ENCODE measurements at regions not wholly inside any gene's neighbourhood (a gene's known extent, or its start where the extent isn't known, plus 50 kb on each side); places are given as distances from the start of the nearest gene placed in this dataset.

- Histone ChIP-seq H3K27ac (no peak overlapping the region), H3K36me3 (replicated peaks) (no peaks in the 10 kb centered on the region), H3K27me3 (replicated peaks) (no peaks in the 10 kb centered on the region), H3K4me3 (ENCODE audit: low read depth, low read length) (no peak overlapping the region)
- TF ChIP-seq, protein P1, sequence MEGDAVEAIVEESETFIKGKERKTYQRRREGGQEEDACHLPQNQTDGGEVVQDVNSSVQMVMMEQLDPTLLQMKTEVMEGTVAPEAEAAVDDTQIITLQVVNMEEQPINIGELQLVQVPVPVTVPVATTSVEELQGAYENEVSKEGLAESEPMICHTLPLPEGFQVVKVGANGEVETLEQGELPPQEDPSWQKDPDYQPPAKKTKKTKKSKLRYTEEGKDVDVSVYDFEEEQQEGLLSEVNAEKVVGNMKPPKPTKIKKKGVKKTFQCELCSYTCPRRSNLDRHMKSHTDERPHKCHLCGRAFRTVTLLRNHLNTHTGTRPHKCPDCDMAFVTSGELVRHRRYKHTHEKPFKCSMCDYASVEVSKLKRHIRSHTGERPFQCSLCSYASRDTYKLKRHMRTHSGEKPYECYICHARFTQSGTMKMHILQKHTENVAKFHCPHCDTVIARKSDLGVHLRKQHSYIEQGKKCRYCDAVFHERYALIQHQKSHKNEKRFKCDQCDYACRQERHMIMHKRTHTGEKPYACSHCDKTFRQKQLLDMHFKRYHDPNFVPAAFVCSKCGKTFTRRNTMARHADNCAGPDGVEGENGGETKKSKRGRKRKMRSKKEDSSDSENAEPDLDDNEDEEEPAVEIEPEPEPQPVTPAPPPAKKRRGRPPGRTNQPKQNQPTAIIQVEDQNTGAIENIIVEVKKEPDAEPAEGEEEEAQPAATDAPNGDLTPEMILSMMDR (IDR thresholded peaks at IDR 0.05; ENCODE audit: low read depth, low read length, missing control alignments), result no peak
- DNase-seq, result no peak
- in situ Hi-C loops (cut with HindIII; ENCODE audit: low pct_ligation_motif_present, low sequenced_read_pairs), result no loop called here
Measured at GRCh38 chr4:176607807-176608206, 184.9 kb downstream of the VEGFC start.

GRCh38 chr4:176608346-176608745, 184.4 kb downstream of the VEGFC start:
- Histone ChIP-seq H3K27ac (no peak overlapping the region), H3K27me3 (replicated peaks) (no peaks in the 10 kb centered on the region), H3K4me3 (ENCODE audit: low read depth, low read length) (no peak overlapping the region), H3K36me3 (replicated peaks) (no peaks in the 10 kb centered on the region)
- in situ Hi-C loops (cut with HindIII; ENCODE audit: low pct_ligation_motif_present, low sequenced_read_pairs), result no loop called here
- TF ChIP-seq, protein P1 (IDR thresholded peaks at IDR 0.05; ENCODE audit: low read depth, low read length, missing control alignments), result no peak
- no peak for DNase-seq

DNA sequence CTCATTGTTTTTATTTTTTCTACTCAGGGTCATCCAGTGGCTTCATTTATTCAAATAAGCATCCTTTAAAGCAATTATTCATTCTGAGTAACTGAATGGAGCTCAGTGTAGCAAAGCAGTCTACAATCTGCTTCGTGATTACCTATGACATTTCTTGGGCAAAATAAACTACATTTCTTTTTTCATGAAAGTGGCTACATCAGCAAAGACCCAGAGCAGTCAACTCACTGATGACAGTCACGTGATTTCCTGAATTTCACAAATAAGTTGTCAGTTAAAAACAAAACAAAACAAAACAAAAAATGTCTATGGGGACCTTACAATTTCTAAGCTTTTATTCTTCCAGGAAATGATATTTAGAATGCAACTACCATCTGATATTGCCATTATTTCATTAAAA, 182.1 kb downstream of the VEGFC start:
- in situ Hi-C loops (cut with HindIII; ENCODE audit: low pct_ligation_motif_present, low sequenced_read_pairs), result no loop called here
- Histone ChIP-seq H3K4me3 (ENCODE audit: low read depth, low read length) (no peak overlapping the region), H3K27me3 (replicated peaks) (no peaks in the 10 kb centered on the region), H3K36me3 (replicated peaks) (no peaks in the 10 kb centered on the region), H3K27ac (no peak overlapping the region)
- DNase-seq, result no peak
- TF ChIP-seq, protein P1 (IDR thresholded peaks at IDR 0.05; ENCODE audit: low read depth, low read length, missing control alignments), result no peak

GRCh38 chr4:176611381-176611780, 181.3 kb downstream of the VEGFC start:
- Histone ChIP-seq H3K27me3 (replicated peaks) (no peaks in the 10 kb centered on the region), H3K4me3 (ENCODE audit: low read depth, low read length) (no peak overlapping the region), H3K36me3 (replicated peaks) (no peaks in the 10 kb centered on the region), H3K27ac (no peak overlapping the region)
- in situ Hi-C loops (cut with HindIII; ENCODE audit: low pct_ligation_motif_present, low sequenced_read_pairs), result no loop called here
- no peak for DNase-seq
- TF ChIP-seq, protein P1 (IDR thresholded peaks at IDR 0.05; ENCODE audit: low read depth, low read length, missing control alignments), result no peak

- in situ Hi-C loops (cut with HindIII; ENCODE audit: low pct_ligation_motif_present, low sequenced_read_pairs), result no loop called here
- TF ChIP-seq, protein P1 (IDR thresholded peaks at IDR 0.05; ENCODE audit: low read depth, low read length, missing control alignments), result no peak
- DNase-seq, result no peak
- Histone ChIP-seq H3K27me3 (replicated peaks) (no peaks in the 10 kb centered on the region), H3K27ac (no peak overlapping the region), H3K36me3 (replicated peaks) (no peaks in the 10 kb centered on the region), H3K4me3 (ENCODE audit: low read depth, low read length) (no peak overlapping the region)
Measured at GRCh38 chr4:176611951-176612350, 180.8 kb downstream of the VEGFC start.

DNA sequence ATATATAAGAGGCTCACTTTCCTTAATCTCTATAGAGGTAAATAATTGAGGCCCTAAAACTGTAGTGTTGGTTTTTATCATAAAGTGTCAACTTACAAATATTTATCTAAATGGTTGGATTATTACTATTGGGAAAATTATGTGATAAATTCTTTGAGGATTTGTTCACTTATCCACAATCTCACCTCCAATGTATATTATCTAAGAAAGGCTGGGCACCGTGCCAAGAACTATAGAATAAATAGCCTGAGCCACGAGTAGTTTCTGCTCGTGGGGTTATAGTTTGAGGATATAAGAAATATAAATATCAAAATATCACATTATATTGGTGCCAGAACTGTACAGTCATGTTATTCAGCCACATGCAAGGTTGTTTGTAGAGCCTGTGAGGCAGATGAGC, 177.9 kb downstream of the VEGFC start:
- peak overlapping the region; percentile 17 for H3K27ac ChIP-seq
- DNase-seq, result peak; percentile 33
- no peak overlapping the region for H3K4me3 ChIP-seq (ENCODE audit: low read depth, low read length)
- no peaks in the 10 kb centered on the region for H3K36me3 ChIP-seq (replicated peaks)
- in situ Hi-C loops (cut with HindIII; ENCODE audit: low pct_ligation_motif_present, low sequenced_read_pairs), result no loop called here
- TF ChIP-seq, protein P1 (IDR thresholded peaks at IDR 0.05; ENCODE audit: low read depth, low read length, missing control alignments), result no peak
- no peaks in the 10 kb centered on the region for H3K27me3 ChIP-seq (replicated peaks)

Measured in brain microvascular endothelial cell (primary cell).